ENCODE measurements at regions not wholly inside any gene's neighbourhood (a gene's known extent, or its start where the extent isn't known, plus 50 kb on each side); places are given as distances from the start of the nearest gene placed in this dataset.
A peak's percentile ranks its signal among the peaks of the same experiment; 100 is the strongest.

- H3K9me3 ChIP-seq (ENCODE audit: control insufficient read depth, insufficient read depth, low read depth, low read length), result no peaks in the 10 kb centered on the region
- no peaks in the 10 kb centered on the region for H3K27me3 ChIP-seq (ENCODE audit: control insufficient read depth, insufficient read depth, low read length)
- ChIA-PET CTCF (no interaction called here), POLR2A (no interaction called here)
- no peaks in the 10 kb centered on the region for H3K36me3 ChIP-seq (ENCODE audit: control insufficient read depth, insufficient read depth, low read length)
- peak overlapping the region; percentile 52; the same call in 1 of the 2 replicates for H3K27ac ChIP-seq (ENCODE audit: low read length)
- BruUV-seq (replicated peaks), result no TSS peak
- in situ Hi-C loops (cut with HindIII; ENCODE audit: low pct_unique_long_range_greater_than_20kb, low sequenced_read_pairs) (no loop called here), intact Hi-C loops (cut with micrococcal nuclease; ENCODE audit: unreplicated experiment) (no loop called here)
- no peak overlapping the region for H3K4me3 ChIP-seq (ENCODE audit: low read depth in 2 of 2, low read length in 2 of 2)
- DNase-seq (ENCODE audit: low read depth, low spot score) (no peak), ATAC-seq (no peak)
- TF ChIP-seq TCF7L2 (IDR thresholded peaks at IDR 0.05; ENCODE audit: low read depth, low read length), result no peak
- TF ChIP-seq REST (IDR thresholded peaks at IDR 0.05; ENCODE audit: insufficient read depth in 1 of 2, low read depth in 2 of 2, low read length in 1 of 2), result no peak
- H3K4me1 ChIP-seq (ENCODE audit: control insufficient read depth, insufficient read depth, low read length), result peaks cover 4% of the 10 kb centered on the region
Measured at GRCh38 chr5:58066557-58066956, 393.3 kb downstream of the PLK2 start.

GRCh38 chr5:58066076-58066475, 393.8 kb downstream of the PLK2 start:
- no peak for DNase-seq (ENCODE audit: low read depth, low spot score)
- no TSS peak for BruUV-seq (replicated peaks)
- H3K27me3 ChIP-seq (ENCODE audit: control insufficient read depth, insufficient read depth, low read length), result no peaks in the 10 kb centered on the region
- no peaks in the 10 kb centered on the region for H3K9me3 ChIP-seq (ENCODE audit: control insufficient read depth, insufficient read depth, low read depth, low read length)
- in situ Hi-C loops (cut with HindIII; ENCODE audit: low pct_unique_long_range_greater_than_20kb, low sequenced_read_pairs) (no loop called here), intact Hi-C loops (cut with micrococcal nuclease; ENCODE audit: unreplicated experiment) (no loop called here)
- no peaks in the 10 kb centered on the region for H3K36me3 ChIP-seq (ENCODE audit: control insufficient read depth, insufficient read depth, low read length)
- no peak for TF ChIP-seq CTCF (IDR thresholded peaks at IDR 0.05)
- no peak for TF ChIP-seq REST (IDR thresholded peaks at IDR 0.05; ENCODE audit: insufficient read depth in 1 of 2, low read depth in 2 of 2, low read length in 1 of 2)
- TF ChIP-seq SIN3A (IDR thresholded peaks at IDR 0.05; ENCODE audit: borderline replicate concordance, insufficient read depth, low read depth, low read length), result no peak
- no peak for TF ChIP-seq TCF7L2 (IDR thresholded peaks at IDR 0.05; ENCODE audit: low read depth, low read length)
- no peak for TF ChIP-seq POLR2AphosphoS5 (IDR thresholded peaks at IDR 0.05; ENCODE audit: low read depth, low read length)
- no peak overlapping the region; the same call in 1 of the 2 replicates for H3K27ac ChIP-seq (ENCODE audit: low read length)
- ChIA-PET CTCF (no interaction called here), POLR2A (no interaction called here)
- peaks cover 1% of the 10 kb centered on the region; the same call in 1 of the 2 replicates for H3K4me1 ChIP-seq (ENCODE audit: control insufficient read depth, insufficient read depth, low read length)
- no peak overlapping the region for H3K4me3 ChIP-seq (ENCODE audit: low read depth in 2 of 2, low read length in 2 of 2)
- ATAC-seq, result no peak

Measured in Panc1 (cell line).